Stomach (tissue), 4 donors: ENCODE measurements at regions not wholly inside any gene's neighbourhood (a gene's known extent, or its start where the extent isn't known, plus 50 kb on each side); places are given as distances from the start of the nearest gene placed in this dataset.
A peak's percentile ranks its signal among the peaks of the same experiment; 100 is the strongest.

ENCODE experiments used
- POLR2A ChIP-seq, 4 donors: fragments of 450-650 bp; IDR thresholded peaks; one replicate each; pipeline ENCODE4 v1.6.1; 2016; ENCODE audit warnings: antibody characterized with exemption in 4 of 4, control low read depth in 2 of 4, mild to moderate bottlenecking in 1 of 4, moderate library complexity in 1 of 4
- POLR2AphosphoS5 ChIP-seq, 3 donors: sonication (generic); formaldehyde crosslinking; IDR thresholded peaks; one replicate each; pipeline ENCODE4 v1.6.1; 2016; ENCODE audit warnings: antibody characterized with exemption in 3 of 3
- TF ChIP-seq, protein P1 (sequence below), 7 experiments: fragments of 450-650 bp in 4 of 7; fragments of 200-600 bp in 3 of 7; sonication (generic) in 3 of 7; IDR thresholded peaks; one replicate each; pipeline ENCODE4 v1.5.1; 2016 to 2019; ENCODE audit warnings: antibody characterized with exemption in 7 of 7, control low read depth in 2 of 7, mild to moderate bottlenecking in 1 of 7

DNA sequence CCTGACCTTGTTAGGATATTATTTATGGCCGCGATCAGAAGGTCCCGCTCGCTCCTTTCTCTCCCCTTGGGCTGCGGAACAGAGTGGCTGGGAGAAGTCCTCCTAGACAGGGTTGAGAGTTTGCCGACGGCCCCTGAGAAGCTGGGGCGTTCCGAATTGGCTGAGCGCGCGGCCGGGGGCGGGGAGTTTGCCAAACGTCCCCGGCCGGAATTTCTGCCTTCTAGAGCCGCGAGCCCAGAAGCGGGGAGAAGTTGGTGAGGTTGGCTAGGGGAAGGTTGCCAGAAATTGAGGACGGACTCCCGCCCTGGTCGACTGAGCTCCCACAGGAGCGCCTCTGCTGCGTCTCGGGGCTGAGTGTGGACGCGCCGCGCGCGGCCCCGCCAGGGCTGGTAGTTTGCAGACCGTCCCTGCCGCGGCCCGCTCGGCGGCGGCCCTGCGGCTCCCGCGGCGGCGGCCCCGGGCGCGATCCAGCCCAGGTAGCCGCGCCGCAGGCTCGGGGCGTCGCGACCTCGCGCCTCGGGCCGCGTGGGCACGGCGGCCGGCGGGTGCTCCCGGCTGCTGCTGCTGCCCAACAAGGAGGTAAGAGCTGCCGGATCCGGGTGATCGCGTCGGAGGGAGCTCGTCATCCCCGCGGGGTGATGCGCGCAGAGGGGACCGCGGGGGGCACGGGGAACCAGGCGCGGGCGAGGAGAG is 134.0 kb upstream of the MGAT5 start:
- TF ChIP-seq, protein P1, sequence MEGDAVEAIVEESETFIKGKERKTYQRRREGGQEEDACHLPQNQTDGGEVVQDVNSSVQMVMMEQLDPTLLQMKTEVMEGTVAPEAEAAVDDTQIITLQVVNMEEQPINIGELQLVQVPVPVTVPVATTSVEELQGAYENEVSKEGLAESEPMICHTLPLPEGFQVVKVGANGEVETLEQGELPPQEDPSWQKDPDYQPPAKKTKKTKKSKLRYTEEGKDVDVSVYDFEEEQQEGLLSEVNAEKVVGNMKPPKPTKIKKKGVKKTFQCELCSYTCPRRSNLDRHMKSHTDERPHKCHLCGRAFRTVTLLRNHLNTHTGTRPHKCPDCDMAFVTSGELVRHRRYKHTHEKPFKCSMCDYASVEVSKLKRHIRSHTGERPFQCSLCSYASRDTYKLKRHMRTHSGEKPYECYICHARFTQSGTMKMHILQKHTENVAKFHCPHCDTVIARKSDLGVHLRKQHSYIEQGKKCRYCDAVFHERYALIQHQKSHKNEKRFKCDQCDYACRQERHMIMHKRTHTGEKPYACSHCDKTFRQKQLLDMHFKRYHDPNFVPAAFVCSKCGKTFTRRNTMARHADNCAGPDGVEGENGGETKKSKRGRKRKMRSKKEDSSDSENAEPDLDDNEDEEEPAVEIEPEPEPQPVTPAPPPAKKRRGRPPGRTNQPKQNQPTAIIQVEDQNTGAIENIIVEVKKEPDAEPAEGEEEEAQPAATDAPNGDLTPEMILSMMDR (IDR thresholded peaks at IDR 0.05), result no peak
- TF ChIP-seq POLR2AphosphoS5 (IDR thresholded peaks at IDR 0.05), result peak; percentile 61 to 93 (median 88)
- TF ChIP-seq POLR2A (IDR thresholded peaks at IDR 0.05), result peak in 1 of 4 donors; percentile 24
